Prostate gland (tissue), 2 donors: ENCODE measurements at regions not wholly inside any gene's neighbourhood (a gene's known extent, or its start where the extent isn't known, plus 50 kb on each side); places are given as distances from the start of the nearest gene placed in this dataset.

ENCODE experiments used
- POLR2A ChIP-seq: fragments of 450-650 bp; IDR thresholded peaks from one replicate; pipeline ENCODE4 v1.6.1; 2016; ENCODE audit warnings: antibody characterized with exemption, mild to moderate bottlenecking
- TF ChIP-seq, protein P1 (sequence below), 4 experiments: fragments of 200-600 bp in 2 of 4; fragments of 450-650 bp in 2 of 4; sonication (generic) in 2 of 4; IDR thresholded peaks; 1 replicate in 3 of 4; 2 replicates in 1 of 4; pipeline ENCODE4 v1.5.1; 2016 to 2019; ENCODE audit warnings: antibody characterized with exemption in 4 of 4, mild to moderate bottlenecking in 2 of 4, moderate library complexity in 2 of 4

DNA sequence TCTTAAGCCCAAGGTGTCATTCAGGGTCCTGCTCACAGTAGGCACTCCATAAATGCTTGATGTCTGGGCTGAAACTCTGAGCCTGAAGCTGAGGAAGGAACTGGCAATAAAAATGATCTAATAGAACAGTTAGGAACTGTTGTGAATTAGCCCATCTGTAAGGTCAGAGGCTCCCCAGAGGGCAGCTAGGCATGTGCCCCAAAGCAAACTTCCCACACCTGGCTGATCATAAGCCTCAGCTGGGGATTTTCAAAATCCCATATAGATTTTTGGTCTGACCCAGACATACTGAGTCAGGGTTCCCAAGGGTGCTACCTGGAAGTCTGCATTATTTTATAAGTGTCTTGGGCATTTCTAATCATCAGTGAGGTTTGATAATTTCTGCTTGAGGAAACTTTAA lies 309.4 kb upstream of the PROX1 start:
- TF ChIP-seq, protein P1, sequence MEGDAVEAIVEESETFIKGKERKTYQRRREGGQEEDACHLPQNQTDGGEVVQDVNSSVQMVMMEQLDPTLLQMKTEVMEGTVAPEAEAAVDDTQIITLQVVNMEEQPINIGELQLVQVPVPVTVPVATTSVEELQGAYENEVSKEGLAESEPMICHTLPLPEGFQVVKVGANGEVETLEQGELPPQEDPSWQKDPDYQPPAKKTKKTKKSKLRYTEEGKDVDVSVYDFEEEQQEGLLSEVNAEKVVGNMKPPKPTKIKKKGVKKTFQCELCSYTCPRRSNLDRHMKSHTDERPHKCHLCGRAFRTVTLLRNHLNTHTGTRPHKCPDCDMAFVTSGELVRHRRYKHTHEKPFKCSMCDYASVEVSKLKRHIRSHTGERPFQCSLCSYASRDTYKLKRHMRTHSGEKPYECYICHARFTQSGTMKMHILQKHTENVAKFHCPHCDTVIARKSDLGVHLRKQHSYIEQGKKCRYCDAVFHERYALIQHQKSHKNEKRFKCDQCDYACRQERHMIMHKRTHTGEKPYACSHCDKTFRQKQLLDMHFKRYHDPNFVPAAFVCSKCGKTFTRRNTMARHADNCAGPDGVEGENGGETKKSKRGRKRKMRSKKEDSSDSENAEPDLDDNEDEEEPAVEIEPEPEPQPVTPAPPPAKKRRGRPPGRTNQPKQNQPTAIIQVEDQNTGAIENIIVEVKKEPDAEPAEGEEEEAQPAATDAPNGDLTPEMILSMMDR (IDR thresholded peaks at IDR 0.05): no peak
- TF ChIP-seq POLR2A: no peak
